Thyroid gland (tissue), 4 donors: ENCODE measurements at regions not wholly inside any gene's neighbourhood (a gene's known extent, or its start where the extent isn't known, plus 50 kb on each side); places are given as distances from the start of the nearest gene placed in this dataset.

Source experiments
- CTCF ChIP-seq, 6 experiments: fragments of 200-600 bp in 3 of 6; fragments of 450-650 bp in 3 of 6; sonication (generic) in 3 of 6; IDR thresholded peaks; one replicate each; pipeline ENCODE4 v1.5.1; 2016 to 2019; ENCODE audit warnings: antibody characterized with exemption in 6 of 6, mild to moderate bottlenecking in 2 of 6, inconsistent platforms in 1 of 6, moderate library complexity in 1 of 6
- POLR2A ChIP-seq, 2 donors: fragments of 450-650 bp; IDR thresholded peaks; one replicate each; pipeline ENCODE4 v1.6.1; 2017; ENCODE audit warnings: antibody characterized with exemption in 2 of 2, mild to moderate bottlenecking in 2 of 2, moderate library complexity in 1 of 2

GRCh38 chr10:64313967-64314366 is 792.8 kb downstream of the REEP3 start:
- TF ChIP-seq POLR2A (IDR thresholded peaks at IDR 0.05): no peak
- TF ChIP-seq CTCF (IDR thresholded peaks at IDR 0.05): no peak
